Body of pancreas (tissue), 4 donors: ENCODE measurements at regions not wholly inside any gene's neighbourhood (a gene's known extent, or its start where the extent isn't known, plus 50 kb on each side); places are given as distances from the start of the nearest gene placed in this dataset.

Experiments
- ATAC-seq: fragments of 150-250 bp; one replicate; pipeline ENCODE4 v1.9.1; 2016
- DNase-seq, 4 donors: peaks; one replicate each; pipeline ENCODE4 v3.0.0-alpha.2; 2019
- H3K27ac ChIP-seq, 4 donors: fragments of 200-600 bp; sonication (generic); 1 replicate in 3 of 4; 2 replicates in 1 of 4; pipeline versions ENCODE4 v1.5.1 to v1.6.1; 2016 to 2019; ENCODE audit warnings: mild to moderate bottlenecking in 1 of 4, mixed read lengths in 1 of 4, moderate library complexity in 1 of 4
- H3K27me3 ChIP-seq, 2 donors: fragments of 200-600 bp; sonication (generic); one replicate each; pipeline ENCODE4 v1.6.0; 2016; ENCODE audit warnings: mild to moderate bottlenecking in 1 of 2
- H3K36me3 ChIP-seq, 2 donors: fragments of 200-600 bp; sonication (generic); replicated peaks in 1 of 2; 2 replicates each; pipeline ENCODE4 v1.5.1; 2016; ENCODE audit warnings: low read depth in 2 of 2; ENCODE audit not compliant: insufficient read depth in 1 of 2
- H3K4me1 ChIP-seq: fragments of 200-600 bp; sonication (generic); one replicate; pipeline ENCODE4 v1.6.0; 2016
- H3K4me3 ChIP-seq, 2 donors: fragments of 200-600 bp; sonication (generic); 1 replicate in 1 of 2; 2 replicates in 1 of 2; pipeline ENCODE4 v1.5.1; 2016 to 2019
- H3K9me3 ChIP-seq, 3 donors: fragments of 200-600 bp; sonication (generic); 1 replicate in 2 of 3; 2 replicates in 1 of 3; pipeline ENCODE4 v1.5.1; 2016
- CTCF ChIP-seq, 7 experiments: fragments of 450-650 bp in 4 of 7; fragments of 200-600 bp in 3 of 7; sonication (generic) in 3 of 7; IDR thresholded peaks; one replicate each; pipeline ENCODE4 v1.5.1; 2016 to 2019; ENCODE audit warnings: antibody characterized with exemption in 7 of 7
- POLR2A ChIP-seq, 3 donors: fragments of 450-650 bp; IDR thresholded peaks; one replicate each; pipeline ENCODE4 v1.6.1; 2016; ENCODE audit warnings: antibody characterized with exemption in 3 of 3, mild to moderate bottlenecking in 2 of 3
- WGBS, 2 donors: methylation state at CpG; one replicate each; pipeline ENCODE4 v1.1.5; 2017; 5-methylcytosine and 5-hydroxymethylcytosine counted together
- intact Hi-C: fragments of 100-400 bp; cut with DNase I; formaldehyde crosslinking; loops from one replicate; pipeline ENCODE4 v1.15.1; 2023

- Histone ChIP-seq H3K4me3 (no peak overlapping the region), H3K9me3 (no peaks in the 10 kb centered on the region), H3K27me3 (no peaks in the 10 kb centered on the region), H3K27ac (no peak overlapping the region), H3K4me1 (peaks cover 11% of the 10 kb centered on the region), H3K36me3 (no peaks in the 10 kb centered on the region)
- TF ChIP-seq CTCF (IDR thresholded peaks at IDR 0.05) (no peak), POLR2A (IDR thresholded peaks at IDR 0.05) (no peak)
- ATAC-seq (no peak), DNase-seq (no peak)
- intact Hi-C loops, result no loop called here
- 75 to 78% methylated on average over 5 of the region's 5 CpGs for WGBS, 2 donors
Measured at GRCh38 chr2:205850132-205850531, 167.8 kb downstream of the NRP2 start.

- DNase-seq (no peak), ATAC-seq (no peak)
- no peak overlapping the region for H3K4me3 ChIP-seq
- no peaks in the 10 kb centered on the region for H3K36me3 ChIP-seq
- H3K27me3 ChIP-seq, result no peaks in the 10 kb centered on the region
- peaks cover 11% of the 10 kb centered on the region for H3K4me1 ChIP-seq
- no peaks in the 10 kb centered on the region for H3K9me3 ChIP-seq
- no peak overlapping the region for H3K27ac ChIP-seq
- intact Hi-C loops, result no loop called here
- WGBS, 2 donors, result 57 to 74% methylated on average over 4 to 5 of the region's 5 CpGs
- TF ChIP-seq POLR2A (IDR thresholded peaks at IDR 0.05), result no peak
- TF ChIP-seq CTCF (IDR thresholded peaks at IDR 0.05), result no peak
Measured at GRCh38 chr2:205849136-205849535, 166.8 kb downstream of the NRP2 start.

GRCh38 chr2:205848601-205849000 lies 166.3 kb downstream of the NRP2 start:
- no peak for DNase-seq
- intact Hi-C loops, result no loop called here
- H3K4me1 ChIP-seq, result peaks cover 11% of the 10 kb centered on the region
- no peaks in the 10 kb centered on the region for H3K9me3 ChIP-seq
- H3K4me3 ChIP-seq, result no peak overlapping the region
- no peak for TF ChIP-seq CTCF (IDR thresholded peaks at IDR 0.05)
- no peak for TF ChIP-seq POLR2A (IDR thresholded peaks at IDR 0.05)
- no peak for ATAC-seq
- no peaks in the 10 kb centered on the region for H3K36me3 ChIP-seq
- no peak overlapping the region for H3K27ac ChIP-seq
- 79 to 83% methylated on average over 4 of the region's 4 CpGs for WGBS, 2 donors
- H3K27me3 ChIP-seq, result no peaks in the 10 kb centered on the region
